ENCODE measurements at regions not wholly inside any gene's neighbourhood (a gene's known extent, or its start where the extent isn't known, plus 50 kb on each side); places are given as distances from the start of the nearest gene placed in this dataset.

DNA sequence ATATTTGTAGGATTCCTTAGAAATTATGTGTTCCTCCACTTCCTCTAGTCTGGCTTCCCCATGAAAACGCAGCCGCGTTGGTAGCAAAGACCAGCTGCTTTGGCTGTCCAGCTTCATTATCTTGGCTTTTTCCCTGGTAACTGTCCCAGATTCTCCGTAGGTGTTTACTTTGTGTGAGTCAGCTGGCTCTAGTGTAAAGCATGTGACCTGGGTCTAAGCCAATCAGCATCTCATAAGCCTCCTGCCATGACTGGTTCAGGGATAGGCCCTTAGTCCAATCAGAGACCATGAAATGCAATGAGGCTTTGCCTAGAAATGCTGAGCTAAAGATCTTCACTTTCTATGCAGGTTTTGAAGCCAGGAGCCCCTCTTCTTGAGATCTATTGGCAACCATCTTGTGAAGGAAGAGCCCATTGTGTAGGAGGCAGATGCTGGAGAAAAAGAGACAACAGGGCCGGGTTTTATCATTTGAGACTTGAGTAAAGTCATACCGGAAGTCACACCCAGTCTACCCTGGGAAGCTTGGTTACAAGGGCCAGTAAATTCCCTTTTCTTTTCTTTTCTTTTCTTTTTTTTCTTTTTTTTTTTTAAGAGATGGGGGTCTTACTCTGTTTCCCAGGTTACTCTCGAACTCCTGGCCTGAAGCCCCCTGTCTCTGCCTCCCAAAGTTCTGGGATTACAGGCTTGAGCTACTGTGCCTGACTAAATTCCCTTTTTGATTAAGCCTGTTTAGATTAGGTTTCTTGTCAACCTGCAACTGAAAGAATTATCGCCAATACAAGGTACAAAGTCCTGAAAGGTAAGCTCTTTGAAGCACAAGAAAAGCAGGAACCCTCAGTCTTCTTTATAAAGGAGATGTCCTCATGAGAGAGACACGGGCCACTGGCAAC lies 256.5 kb upstream of the RREB1 start:
- TF ChIP-seq TAF1 (conservative IDR thresholded peaks at IDR 0.05): peak; percentile 92
- peak; percentile 99 for TF ChIP-seq FOXA2 (IDR thresholded peaks at IDR 0.05)
- TF ChIP-seq, protein P1, sequence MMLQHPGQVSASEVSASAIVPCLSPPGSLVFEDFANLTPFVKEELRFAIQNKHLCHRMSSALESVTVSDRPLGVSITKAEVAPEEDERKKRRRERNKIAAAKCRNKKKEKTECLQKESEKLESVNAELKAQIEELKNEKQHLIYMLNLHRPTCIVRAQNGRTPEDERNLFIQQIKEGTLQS (IDR thresholded peaks at IDR 0.05): no peak
- peak; percentile 99 for TF ChIP-seq FOXA1 (IDR thresholded peaks at IDR 0.05)
- TF ChIP-seq RAD21 (IDR thresholded peaks at IDR 0.05): peak; percentile 61 to 67
- peak; percentile 86 for TF ChIP-seq SP1 (IDR thresholded peaks at IDR 0.05)
- TF ChIP-seq YY1 (IDR thresholded peaks at IDR 0.05): peak; percentile 92
- TF ChIP-seq GABPA (IDR thresholded peaks at IDR 0.05 in 1 of 2, conservative IDR thresholded peaks at IDR 0.05 in 1 of 2): peak in 1 of 2 donors; percentile 21
- peak; percentile 33 to 58 for TF ChIP-seq HNF4A (conservative IDR thresholded peaks at IDR 0.05)
- peak; percentile 96 for TF ChIP-seq REST (IDR thresholded peaks at IDR 0.05)
- peak; percentile 40 to 68 for TF ChIP-seq RXRA (IDR thresholded peaks at IDR 0.05)
- TF ChIP-seq MAX (IDR thresholded peaks at IDR 0.05): peak; percentile 81
- no peak for TF ChIP-seq ZBTB33 (IDR thresholded peaks at IDR 0.05)
- TF ChIP-seq JUND (IDR thresholded peaks at IDR 0.05): peak; percentile 83 to 94
- no peak for TF ChIP-seq EGR1 (IDR thresholded peaks at IDR 0.05; ENCODE audit: low read depth in 2 of 2)
- TF ChIP-seq HNF4G (IDR thresholded peaks at IDR 0.05): no peak
- TF ChIP-seq CTCF (IDR thresholded peaks at IDR 0.05; ENCODE audit: low read depth, low read length, missing input control): no peak
- no peak for TF ChIP-seq NR2F2 (IDR thresholded peaks at IDR 0.05)
- Histone ChIP-seq H3K27me3 (ENCODE audit: control insufficient read depth in 4 of 4, insufficient read depth in 4 of 4, low read length in 3 of 4) (no peaks in the 10 kb centered on the region), H3K4me1 (ENCODE audit: control insufficient read depth in 4 of 4, insufficient read depth in 4 of 4, low read length in 3 of 4) (peaks cover 0 to 3% (median under 1%) of the 10 kb centered on the region in 4 donors), H3K4me3 (ENCODE audit: low read depth in 1 of 3, low read length in 3 of 3) (no peak overlapping the region), H3K9ac (ENCODE audit: low read depth in 1 of 2, low read length in 2 of 2) (peak overlapping the region in 1 of 2 donors; percentile 74), H3K27ac (ENCODE audit: low read depth in 1 of 2, low read length in 2 of 2) (peak overlapping the region; percentile 77 to 82), H3K9me3 (ENCODE audit: control insufficient read depth in 4 of 4, low read length in 3 of 4) (no peaks in the 10 kb centered on the region), H3K36me3 (ENCODE audit: control insufficient read depth in 4 of 4, insufficient read depth in 3 of 4, low read depth in 1 of 4, low read length in 3 of 4) (no peaks in the 10 kb centered on the region)
- 45% methylated on average over 9 of the region's 9 CpGs for WGBS
- DNase-seq (ENCODE audit: low spot score): no peak

Measured in liver (tissue), 8 donors.